OCI-LY1 (cell line): ENCODE measurements at regions not wholly inside any gene's neighbourhood (a gene's known extent, or its start where the extent isn't known, plus 50 kb on each side); places are given as distances from the start of the nearest gene placed in this dataset.

Source experiments
- H2AFZ ChIP-seq: fragments of 200-600 bp; sonication (generic), shearing (Covaris generic); 2 replicates; pipeline ENCODE4 v1.6.0; 2014; ENCODE audit warnings: antibody characterized with exemption, mild to moderate bottlenecking, low read length
- H3F3A ChIP-seq: fragments of 200-600 bp; sonication (generic), shearing (Covaris generic); 2 replicates; pipeline ENCODE4 v1.6.0; 2014; ENCODE audit warnings: mild to moderate bottlenecking, antibody characterized with exemption, low read length, moderate library complexity; ENCODE audit not compliant: insufficient read depth
- H3K27ac ChIP-seq: fragments of 200-600 bp; sonication (generic); 2 replicates; pipeline ENCODE4 v1.5.1; 2014; ENCODE audit warnings: low read length, mixed run types, mild to moderate bottlenecking, low read depth; ENCODE audit not compliant: poor library complexity, severe bottlenecking
- H3K27me3 ChIP-seq: fragments of 200-600 bp; sonication (generic); 2 replicates; pipeline ENCODE4 v1.6.0; 2014; ENCODE audit warnings: antibody characterized with exemption, mild to moderate bottlenecking, low read length, moderate library complexity; ENCODE audit not compliant: insufficient read depth
- H3K36me3 ChIP-seq: fragments of 200-600 bp; sonication (generic); 2 replicates; pipeline ENCODE4 v1.6.1; 2014; ENCODE audit warnings: mild to moderate bottlenecking, antibody characterized with exemption, low read length, moderate library complexity, mixed read lengths; ENCODE audit not compliant: insufficient read depth
- H3K4me1 ChIP-seq: fragments of 200-600 bp; sonication (generic); 2 replicates; pipeline ENCODE4 v1.5.1; 2014; ENCODE audit warnings: mild to moderate bottlenecking, low read length, moderate library complexity; ENCODE audit not compliant: insufficient read depth, severe bottlenecking
- H3K4me2 ChIP-seq: fragments of 200-600 bp; sonication (generic), shearing (Covaris generic); 2 replicates; pipeline ENCODE4 v1.6.1; 2014; ENCODE audit warnings: low read length
- H3K4me3 ChIP-seq: fragments of 200-600 bp; sonication (generic); 2 replicates; pipeline ENCODE4 v1.5.1; 2014; ENCODE audit warnings: low read length, low read depth, mild to moderate bottlenecking, mixed read lengths; ENCODE audit not compliant: poor library complexity, severe bottlenecking
- H3K79me2 ChIP-seq: fragments of 200-600 bp; shearing (Covaris generic); 2 replicates; pipeline ENCODE4 v1.6.1; 2016; ENCODE audit warnings: mixed run types, low read length, mixed read lengths; ENCODE audit not compliant: insufficient read depth
- H3K9ac ChIP-seq: fragments of 200-600 bp; sonication (generic), shearing (Covaris generic); 2 replicates; pipeline ENCODE4 v1.6.1; 2014; ENCODE audit warnings: mild to moderate bottlenecking, low read length, mixed read lengths
- H3K9me2 ChIP-seq: fragments of 200-600 bp; sonication (generic), shearing (Covaris generic); 2 replicates; pipeline ENCODE4 v1.6.1; 2014; ENCODE audit warnings: low read depth, mild to moderate bottlenecking, low read length, mixed read lengths
- H3K9me3 ChIP-seq: fragments of 200-600 bp; shearing (Covaris generic); 2 replicates; pipeline ENCODE4 v1.6.1; 2014; ENCODE audit warnings: low read length, mixed read lengths
- H4K20me1 ChIP-seq: fragments of 200-600 bp; sonication (generic), shearing (Covaris generic); 2 replicates; pipeline ENCODE4 v1.6.0; 2016; ENCODE audit warnings: mild to moderate bottlenecking, low read length; ENCODE audit not compliant: insufficient read depth
- EZH2 ChIP-seq: fragments of 200-600 bp; sonication (generic), shearing (Covaris generic); IDR thresholded peaks from 2 replicates; pipeline ENCODE4 v1.8.0; 2017; ENCODE audit warnings: borderline replicate concordance, mixed run types, mild to moderate bottlenecking, antibody characterized with exemption, low read length, moderate library complexity, mixed read lengths
- TF ChIP-seq, protein P1 (sequence below): fragments of 200-600 bp; sonication (generic), shearing (Covaris generic); IDR thresholded peaks from 2 replicates; pipeline ENCODE4 v1.5.1; 2017; ENCODE audit warnings: mild to moderate bottlenecking, antibody characterized with exemption, low read length, moderate library complexity, mixed read lengths

DNA sequence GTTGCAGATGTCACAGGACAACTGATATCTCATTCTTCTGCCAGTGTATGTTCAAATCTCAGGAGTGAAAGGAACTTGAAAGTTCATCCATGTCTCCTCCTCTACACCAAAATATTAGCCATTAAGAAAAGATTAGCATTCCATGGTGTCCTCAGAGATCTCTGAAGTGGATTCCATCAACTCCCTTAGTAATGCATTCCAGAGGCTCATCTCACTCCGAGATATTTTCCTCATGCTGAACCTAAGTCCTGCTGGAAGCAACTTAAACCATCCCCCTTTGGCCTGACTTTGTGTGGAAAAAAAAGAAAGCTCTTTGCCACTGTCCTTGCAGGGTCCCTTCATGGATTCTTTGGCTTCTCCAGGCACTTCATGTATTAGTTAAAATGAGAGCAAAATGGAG lies 155.7 kb upstream of the ZNF462 start:
- Histone ChIP-seq H3F3A (no peaks in the 10 kb centered on the region), H4K20me1 (no peaks in the 10 kb centered on the region), H3K27ac (no peak overlapping the region), H2AFZ (no peak overlapping the region), H3K4me3 (no peak overlapping the region), H3K9ac (no peak overlapping the region), H3K4me2 (no peak overlapping the region), H3K9me3 (no peaks in the 10 kb centered on the region), H3K9me2 (no peaks in the 10 kb centered on the region), H3K4me1 (no peaks in the 10 kb centered on the region), H3K36me3 (no peaks in the 10 kb centered on the region), H3K79me2 (no peaks in the 10 kb centered on the region), H3K27me3 (no peaks in the 10 kb centered on the region)
- TF ChIP-seq, protein P1, sequence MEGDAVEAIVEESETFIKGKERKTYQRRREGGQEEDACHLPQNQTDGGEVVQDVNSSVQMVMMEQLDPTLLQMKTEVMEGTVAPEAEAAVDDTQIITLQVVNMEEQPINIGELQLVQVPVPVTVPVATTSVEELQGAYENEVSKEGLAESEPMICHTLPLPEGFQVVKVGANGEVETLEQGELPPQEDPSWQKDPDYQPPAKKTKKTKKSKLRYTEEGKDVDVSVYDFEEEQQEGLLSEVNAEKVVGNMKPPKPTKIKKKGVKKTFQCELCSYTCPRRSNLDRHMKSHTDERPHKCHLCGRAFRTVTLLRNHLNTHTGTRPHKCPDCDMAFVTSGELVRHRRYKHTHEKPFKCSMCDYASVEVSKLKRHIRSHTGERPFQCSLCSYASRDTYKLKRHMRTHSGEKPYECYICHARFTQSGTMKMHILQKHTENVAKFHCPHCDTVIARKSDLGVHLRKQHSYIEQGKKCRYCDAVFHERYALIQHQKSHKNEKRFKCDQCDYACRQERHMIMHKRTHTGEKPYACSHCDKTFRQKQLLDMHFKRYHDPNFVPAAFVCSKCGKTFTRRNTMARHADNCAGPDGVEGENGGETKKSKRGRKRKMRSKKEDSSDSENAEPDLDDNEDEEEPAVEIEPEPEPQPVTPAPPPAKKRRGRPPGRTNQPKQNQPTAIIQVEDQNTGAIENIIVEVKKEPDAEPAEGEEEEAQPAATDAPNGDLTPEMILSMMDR = no peak
- TF ChIP-seq EZH2 = no peak

GRCh38 chr9:106707738-106708474 lies 155.1 kb upstream of the ZNF462 start:
- Histone ChIP-seq H3K79me2 (no peaks in the 10 kb centered on the region), H4K20me1 (no peaks in the 10 kb centered on the region), H3K9ac (no peak overlapping the region), H3K4me2 (no peak overlapping the region), H3K9me3 (no peaks in the 10 kb centered on the region), H3F3A (no peaks in the 10 kb centered on the region), H2AFZ (no peak overlapping the region), H3K4me1 (no peaks in the 10 kb centered on the region), H3K27ac (no peak overlapping the region), H3K9me2 (no peaks in the 10 kb centered on the region), H3K27me3 (no peaks in the 10 kb centered on the region), H3K36me3 (no peaks in the 10 kb centered on the region), H3K4me3 (no peak overlapping the region)
- TF ChIP-seq, protein P1 = no peak
- TF ChIP-seq EZH2 = no peak

GRCh38 chr9:106708475-106709146 lies 154.4 kb upstream of the ZNF462 start:
- H3K4me2 ChIP-seq = no peak overlapping the region
- H4K20me1 ChIP-seq = no peaks in the 10 kb centered on the region
- TF ChIP-seq, protein P1 = no peak
- no peak for TF ChIP-seq EZH2
- H3K27me3 ChIP-seq = no peaks in the 10 kb centered on the region
- H2AFZ ChIP-seq = no peak overlapping the region
- H3K79me2 ChIP-seq = no peaks in the 10 kb centered on the region
- H3K36me3 ChIP-seq = no peaks in the 10 kb centered on the region
- no peak overlapping the region for H3K9ac ChIP-seq
- no peaks in the 10 kb centered on the region for H3K4me1 ChIP-seq
- H3F3A ChIP-seq = no peaks in the 10 kb centered on the region
- H3K9me2 ChIP-seq = no peaks in the 10 kb centered on the region
- H3K27ac ChIP-seq = no peak overlapping the region
- no peaks in the 10 kb centered on the region for H3K9me3 ChIP-seq
- no peak overlapping the region for H3K4me3 ChIP-seq
